GM23338 (cell line): ENCODE measurements at regions not wholly inside any gene's neighbourhood (a gene's known extent, or its start where the extent isn't known, plus 50 kb on each side); places are given as distances from the start of the nearest gene placed in this dataset.

Source experiments
- ATAC-seq: fragments of 200-7000 bp; cut with Tn5 transposase; 3 replicates; pipeline ENCODE4 v1.9.1; 2020
- DNase-seq: peaks from one replicate; pipeline ENCODE4 v3.0.0-alpha.2; 2015; ENCODE audit warnings: low spot score
- H2AFZ ChIP-seq: fragments of 200-600 bp; sonication (generic); 2 replicates; pipeline ENCODE4 v1.8.0; 2016; ENCODE audit warnings: antibody characterized with exemption, mild to moderate bottlenecking, moderate library complexity
- H3F3A ChIP-seq: fragments of 200-600 bp; sonication (generic); replicated peaks from 2 replicates; pipeline ENCODE4 v1.8.0; 2017; ENCODE audit warnings: antibody characterized with exemption, mixed run types, low read depth
- H3K27ac ChIP-seq: fragments of 200-600 bp; sonication (generic); 2 replicates; pipeline ENCODE4 v1.6.1; 2016; ENCODE audit warnings: low read depth
- H3K27me3 ChIP-seq: fragments of 200-600 bp; sonication (generic); 2 replicates; pipeline ENCODE4 v1.8.0; 2016; ENCODE audit warnings: mild to moderate bottlenecking, mixed run types, moderate library complexity; ENCODE audit not compliant: insufficient read depth
- H3K36me3 ChIP-seq: fragments of 200-600 bp; sonication (generic); 2 replicates; pipeline ENCODE4 v1.8.0; 2016; ENCODE audit warnings: mild to moderate bottlenecking; ENCODE audit not compliant: insufficient read depth
- H3K4me1 ChIP-seq: fragments of 200-600 bp; sonication (generic); 2 replicates; pipeline ENCODE4 v1.8.0; 2016; ENCODE audit warnings: mild to moderate bottlenecking, moderate library complexity; ENCODE audit not compliant: insufficient read depth
- H3K4me2 ChIP-seq: fragments of 200-600 bp; sonication (generic); 2 replicates; pipeline ENCODE4 v1.7.1; 2017; ENCODE audit warnings: mixed run types
- H3K4me3 ChIP-seq: fragments of 200-600 bp; sonication (generic); 2 replicates; pipeline ENCODE4 v1.6.1; 2016; ENCODE audit warnings: mixed run types
- H3K79me2 ChIP-seq: fragments of 200-600 bp; sonication (generic); replicated peaks from 2 replicates; pipeline ENCODE4 v1.8.0; 2017; ENCODE audit warnings: mild to moderate bottlenecking; ENCODE audit not compliant: insufficient read depth
- H3K9me2 ChIP-seq: fragments of 200-600 bp; sonication (generic); 2 replicates; pipeline ENCODE4 v1.8.0; 2017; ENCODE audit not compliant: insufficient read depth
- H4K20me1 ChIP-seq: fragments of 200-600 bp; sonication (generic); replicated peaks from 2 replicates; pipeline ENCODE4 v1.8.0; 2017; ENCODE audit warnings: mild to moderate bottlenecking; ENCODE audit not compliant: insufficient read depth
- H3K27ac Mint-ChIP-seq: 2 replicates; pipeline ENCODE4 v1.8.0; 2020; ENCODE audit warnings: inconsistent platforms, mild to moderate bottlenecking, moderate library complexity, mixed read lengths
- H3K27me3 Mint-ChIP-seq: 3 replicates; pipeline ENCODE4 v1.8.0; 2022; ENCODE audit warnings: low read depth, mild to moderate bottlenecking, moderate library complexity, mixed read lengths, inconsistent platforms; ENCODE audit not compliant: insufficient read depth, poor library complexity
- H3K36me3 Mint-ChIP-seq: 3 replicates; pipeline ENCODE4 v1.8.0; 2021; ENCODE audit warnings: low read depth, mild to moderate bottlenecking, inconsistent platforms, moderate library complexity, mixed read lengths
- H3K4me1 Mint-ChIP-seq: 3 replicates; pipeline ENCODE4 v1.8.0; 2020; ENCODE audit warnings: mild to moderate bottlenecking, inconsistent platforms, mixed read lengths
- H3K4me3 Mint-ChIP-seq: 3 replicates; pipeline ENCODE4 v1.8.0; 2021; ENCODE audit warnings: moderate library complexity, mild to moderate bottlenecking, inconsistent platforms, mixed read lengths
- H3K9me3 Mint-ChIP-seq: 3 replicates; pipeline ENCODE4 v1.8.0; 2020; ENCODE audit warnings: moderate library complexity, mild to moderate bottlenecking, inconsistent platforms, mixed read lengths
- CREB1 ChIP-seq: fragments of 250-450 bp; sonication (Bioruptor Pico); IDR thresholded peaks from 2 replicates; pipeline ENCODE4 v1.5.0; 2020; ENCODE audit warnings: low read depth, mild to moderate bottlenecking, moderate library complexity
- CTCF ChIP-seq, 2 experiments: fragments of 200-600 bp in 1 of 2; sonication (generic) in 1 of 2; conservative IDR thresholded peaks; 2 replicates each; pipeline versions ENCODE4 v1.5.1 to v1.6.1; 2016 to 2017; ENCODE audit warnings: antibody characterized with exemption in 2 of 2, low read depth in 2 of 2, mild to moderate bottlenecking in 2 of 2, moderate library complexity in 1 of 2
- ETS1 ChIP-seq: IDR thresholded peaks from 2 replicates; pipeline ENCODE4 v1.6.1; 2016; ENCODE audit warnings: antibody characterized with exemption
- EZH2 ChIP-seq: fragments of 200-600 bp; sonication (generic); IDR thresholded peaks from one replicate; pipeline ENCODE4 v1.8.0; 2017; ENCODE audit warnings: antibody characterized with exemption, mild to moderate bottlenecking, low read depth; ENCODE audit not compliant: unreplicated experiment
- EZH2phosphoT487 ChIP-seq: fragments of 200-600 bp; sonication (generic); IDR thresholded peaks from one replicate; pipeline ENCODE4 v1.8.1; 2018; ENCODE audit warnings: antibody characterized with exemption; ENCODE audit not compliant: unreplicated experiment
- POLR2AphosphoS5 ChIP-seq: IDR thresholded peaks from 2 replicates; pipeline ENCODE4 v1.6.1; 2016; ENCODE audit warnings: antibody characterized with exemption, low read depth
- STAT1 ChIP-seq: IDR thresholded peaks from one replicate; pipeline ENCODE4 v1.6.1; 2016; ENCODE audit warnings: antibody characterized with exemption; ENCODE audit not compliant: unreplicated experiment
- ZNF114 ChIP-seq: fragments of 250-450 bp; sonication (Bioruptor Pico); IDR thresholded peaks from 2 replicates; pipeline ENCODE4 v1.5.0; 2020; ENCODE audit warnings: mild to moderate bottlenecking, moderate library complexity

GRCh38 chr15:70260580-70260979 lies 162.9 kb upstream of the TLE3 start (continued):
- TF ChIP-seq CREB1 (CRISPR knock-in tag) (no peak), POLR2AphosphoS5 (no peak), ETS1 (no peak), ZNF114 (CRISPR knock-in tag) (no peak), STAT1 (no peak), EZH2 (no peak), CTCF (conservative IDR thresholded peaks at IDR 0.05; ENCODE audit: low read depth in 2 of 2) (no peak), EZH2phosphoT487 (no peak)

- Histone ChIP-seq H3K27me3 (no peaks in the 10 kb centered on the region), H3F3A (no peaks in the 10 kb centered on the region), H3K4me1 (no peaks in the 10 kb centered on the region), H2AFZ (no peak overlapping the region), H3K79me2 (no peaks in the 10 kb centered on the region), H3K4me3 (no peak overlapping the region), H3K36me3 (no peaks in the 10 kb centered on the region), H3K9me2 (no peaks in the 10 kb centered on the region), H3K4me2 (no peak overlapping the region), H4K20me1 (no peaks in the 10 kb centered on the region), H3K27ac (no peak overlapping the region)
- H3K9me3 Mint-ChIP-seq = no peaks in the 10 kb centered on the region
- no peak overlapping the region for H3K4me3 Mint-ChIP-seq
- no peak overlapping the region for H3K27ac Mint-ChIP-seq
- peaks cover 6% of the 10 kb centered on the region for H3K27me3 Mint-ChIP-seq
- ATAC-seq (peak; percentile 84), DNase-seq (peak; percentile 48)
- TF ChIP-seq EZH2 (no peak), CTCF (conservative IDR thresholded peaks at IDR 0.05; ENCODE audit: low read depth in 2 of 2) (peak; percentile 48 to 66)
- H3K36me3 Mint-ChIP-seq = peaks cover 2% of the 10 kb centered on the region; the same call in 1 of the 3 replicates
- H3K4me1 Mint-ChIP-seq = peaks cover 18% of the 10 kb centered on the region
These were observed 162.2 kb upstream of the TLE3 start for GRCh38 chr15:70259640-70260508.
